HL-60 (cell line): ENCODE measurements at regions not wholly inside any gene's neighbourhood (a gene's known extent, or its start where the extent isn't known, plus 50 kb on each side); places are given as distances from the start of the nearest gene placed in this dataset.

ENCODE experiments used
- DNase-seq, 2 experiments: peaks; one replicate each; pipeline ENCODE4 v3.0.0-alpha.2; 2010 to 2020; ENCODE audit warnings: low read depth in 1 of 2, low spot score in 1 of 2
- H3K27ac ChIP-seq: fragments of 250-450 bp; sonication (Bioruptor Pico); replicated peaks from 2 replicates; pipeline ENCODE4 v1.5.1; 2020; ENCODE audit warnings: mild to moderate bottlenecking, moderate library complexity
- H3K27me3 ChIP-seq: fragments of 250-450 bp; sonication (Bioruptor Pico); 2 replicates; pipeline ENCODE4 v1.5.1; 2021; ENCODE audit warnings: mild to moderate bottlenecking, moderate library complexity; ENCODE audit not compliant: insufficient read depth, poor library complexity, severe bottlenecking
- H3K4me3 ChIP-seq: replicated peaks from 2 replicates; pipeline ENCODE4 v1.5.1; 2011; ENCODE audit warnings: mild to moderate bottlenecking, control low read depth, low read length; ENCODE audit not compliant: insufficient read depth
- CTCF ChIP-seq: IDR thresholded peaks from one replicate; pipeline ENCODE4 v1.5.1; 2011; ENCODE audit warnings: low read length, control low read depth, inconsistent platforms; ENCODE audit not compliant: insufficient read depth
- GABPA ChIP-seq: IDR thresholded peaks from 2 replicates; pipeline ENCODE4 v1.6.1; 2012; ENCODE audit warnings: low read depth
- POLR2AphosphoS5 ChIP-seq: IDR thresholded peaks from 2 replicates; pipeline ENCODE4 v1.6.1; 2012; ENCODE audit warnings: low read depth
- REST ChIP-seq: IDR thresholded peaks from 2 replicates; pipeline ENCODE4 v1.6.1; 2012; ENCODE audit warnings: low read depth; ENCODE audit not compliant: insufficient replicate concordance
- SPI1 ChIP-seq: IDR thresholded peaks from 2 replicates; pipeline ENCODE4 v1.6.1; 2012; ENCODE audit warnings: low read depth, mild to moderate bottlenecking, borderline replicate concordance

- DNase-seq = no peak
- TF ChIP-seq CTCF (no peak), REST (no peak), GABPA (no peak), SPI1 (no peak), POLR2AphosphoS5 (no peak)
- no peaks in the 10 kb centered on the region for H3K27me3 ChIP-seq
- H3K27ac ChIP-seq = no peak overlapping the region
- H3K4me3 ChIP-seq = no peak overlapping the region
Measured at GRCh38 chrX:128929271-128930057, 593.8 kb downstream of the SMARCA1 start.

GRCh38 chrX:128928636-128929035, 594.7 kb downstream of the SMARCA1 start:
- no peak overlapping the region for H3K27ac ChIP-seq
- H3K4me3 ChIP-seq = no peak overlapping the region
- no peak for TF ChIP-seq GABPA
- TF ChIP-seq SPI1 = no peak
- no peak for TF ChIP-seq POLR2AphosphoS5
- TF ChIP-seq REST = no peak
- no peak for TF ChIP-seq CTCF
- no peak for DNase-seq
- H3K27me3 ChIP-seq = no peaks in the 10 kb centered on the region

- H3K27me3 ChIP-seq = no peaks in the 10 kb centered on the region
- DNase-seq = no peak
- TF ChIP-seq CTCF (no peak), SPI1 (no peak), GABPA (no peak), REST (no peak), POLR2AphosphoS5 (no peak)
- no peak overlapping the region for H3K27ac ChIP-seq
- H3K4me3 ChIP-seq = no peak overlapping the region
Measured at GRCh38 chrX:128927363-128927762, 595.9 kb downstream of the SMARCA1 start.
